ENCODE measurements at regions not wholly inside any gene's neighbourhood (a gene's known extent, or its start where the extent isn't known, plus 50 kb on each side); places are given as distances from the start of the nearest gene placed in this dataset.
A peak's percentile ranks its signal among the peaks of the same experiment; 100 is the strongest.

GRCh38 chr5:56569566-56569965, 245.8 kb upstream of the MAP3K1 start:
- no peak overlapping the region for H3K27ac ChIP-seq (replicated peaks)
- H3K27me3 ChIP-seq (ENCODE audit: insufficient read depth, poor library complexity, severe bottlenecking), result no peaks in the 10 kb centered on the region
- TF ChIP-seq CTCF (IDR thresholded peaks at IDR 0.05; ENCODE audit: insufficient read depth, low read length) (no peak), POLR2AphosphoS5 (IDR thresholded peaks at IDR 0.05; ENCODE audit: low read depth) (no peak), REST (IDR thresholded peaks at IDR 0.05; ENCODE audit: insufficient replicate concordance, low read depth) (no peak), SPI1 (IDR thresholded peaks at IDR 0.05; ENCODE audit: borderline replicate concordance, low read depth) (peak; percentile 41; the same call in 1 of the 2 replicates), GABPA (IDR thresholded peaks at IDR 0.05; ENCODE audit: low read depth) (no peak)
- no peak for DNase-seq (ENCODE audit: low read depth in 1 of 2, low spot score in 1 of 2)
- no peak overlapping the region for H3K4me3 ChIP-seq (replicated peaks; ENCODE audit: insufficient read depth, low read length)

GRCh38 chr5:56569076-56569475, 246.3 kb upstream of the MAP3K1 start:
- Histone ChIP-seq H3K27ac (replicated peaks) (no peak overlapping the region), H3K4me3 (replicated peaks; ENCODE audit: insufficient read depth, low read length) (no peak overlapping the region), H3K27me3 (ENCODE audit: insufficient read depth, poor library complexity, severe bottlenecking) (no peaks in the 10 kb centered on the region)
- DNase-seq (ENCODE audit: low read depth in 1 of 2, low spot score in 1 of 2), result no peak
- no peak for TF ChIP-seq SPI1 (IDR thresholded peaks at IDR 0.05; ENCODE audit: borderline replicate concordance, low read depth)
- no peak for TF ChIP-seq POLR2AphosphoS5 (IDR thresholded peaks at IDR 0.05; ENCODE audit: low read depth)
- no peak for TF ChIP-seq REST (IDR thresholded peaks at IDR 0.05; ENCODE audit: insufficient replicate concordance, low read depth)
- TF ChIP-seq CTCF (IDR thresholded peaks at IDR 0.05; ENCODE audit: insufficient read depth, low read length), result no peak
- no peak for TF ChIP-seq GABPA (IDR thresholded peaks at IDR 0.05; ENCODE audit: low read depth)

- no peak for DNase-seq (ENCODE audit: low read depth in 1 of 2, low spot score in 1 of 2)
- Histone ChIP-seq H3K4me3 (replicated peaks; ENCODE audit: insufficient read depth, low read length) (no peak overlapping the region), H3K27me3 (ENCODE audit: insufficient read depth, poor library complexity, severe bottlenecking) (no peaks in the 10 kb centered on the region), H3K27ac (replicated peaks) (no peak overlapping the region)
- no peak for TF ChIP-seq CTCF (IDR thresholded peaks at IDR 0.05; ENCODE audit: insufficient read depth, low read length)
- no peak for TF ChIP-seq SPI1 (IDR thresholded peaks at IDR 0.05; ENCODE audit: borderline replicate concordance, low read depth)
- no peak for TF ChIP-seq POLR2AphosphoS5 (IDR thresholded peaks at IDR 0.05; ENCODE audit: low read depth)
- TF ChIP-seq REST (IDR thresholded peaks at IDR 0.05; ENCODE audit: insufficient replicate concordance, low read depth), result no peak
- no peak for TF ChIP-seq GABPA (IDR thresholded peaks at IDR 0.05; ENCODE audit: low read depth)
Measured at GRCh38 chr5:56567278-56567677, 248.1 kb upstream of the MAP3K1 start.

Measured in HL-60 (cell line).